MM.1S (cell line): ENCODE measurements at regions not wholly inside any gene's neighbourhood (a gene's known extent, or its start where the extent isn't known, plus 50 kb on each side); places are given as distances from the start of the nearest gene placed in this dataset.
"Not testable (repeated sequence)": the region's sequence is repeated elsewhere in the genome, so short reads cannot be mapped to it uniquely, and the experiment has no call there.

ENCODE experiments used
- DNase-seq: peaks from one replicate; pipeline ENCODE4 v3.0.0-alpha.2; 2015
- H2AFZ ChIP-seq: fragments of 300-600 bp; sonication (generic); 2 replicates; pipeline ENCODE4 v1.6.0; 2016; ENCODE audit warnings: antibody characterized with exemption, low read length
- H3F3A ChIP-seq: fragments of 300-600 bp; sonication (generic); 2 replicates; pipeline ENCODE4 v1.6.1; 2016; ENCODE audit warnings: mild to moderate bottlenecking, antibody characterized with exemption, low read length, moderate library complexity, mixed read lengths; ENCODE audit not compliant: insufficient read depth
- H3K27ac ChIP-seq: fragments of 300-600 bp; sonication (generic); 2 replicates; pipeline ENCODE4 v1.5.1; 2016; ENCODE audit warnings: mild to moderate bottlenecking, low read length
- H3K27me3 ChIP-seq: fragments of 300-600 bp; sonication (generic); replicated peaks from 2 replicates; pipeline ENCODE4 v1.6.0; 2016; ENCODE audit warnings: low read length; ENCODE audit not compliant: insufficient read depth
- H3K36me3 ChIP-seq: fragments of 300-600 bp; sonication (generic); replicated peaks from 2 replicates; pipeline ENCODE4 v1.6.1; 2016; ENCODE audit warnings: mild to moderate bottlenecking, low read length, mixed read lengths; ENCODE audit not compliant: insufficient read depth
- H3K4me1 ChIP-seq: fragments of 300-600 bp; sonication (generic); 2 replicates; pipeline ENCODE4 v1.6.1; 2016; ENCODE audit warnings: low read length, mixed read lengths
- H3K4me2 ChIP-seq: fragments of 300-600 bp; sonication (generic); 2 replicates; pipeline ENCODE4 v1.6.0; 2016; ENCODE audit warnings: low read depth, low read length
- H3K4me3 ChIP-seq: fragments of 300-600 bp; sonication (generic); 2 replicates; pipeline ENCODE4 v1.5.1; 2016; ENCODE audit warnings: low read length, mixed read lengths
- H3K79me2 ChIP-seq: fragments of 300-600 bp; sonication (generic); 2 replicates; pipeline ENCODE4 v1.6.1; 2016; ENCODE audit warnings: mixed run types, low read length, mixed read lengths
- H3K9ac ChIP-seq: fragments of 300-600 bp; sonication (generic); 2 replicates; pipeline ENCODE4 v1.6.1; 2016; ENCODE audit warnings: low read length, mixed read lengths
- H3K9me2 ChIP-seq: fragments of 300-600 bp; sonication (generic); replicated peaks from 2 replicates; pipeline ENCODE4 v1.6.1; 2016; ENCODE audit warnings: mild to moderate bottlenecking, low read length, mixed read lengths; ENCODE audit not compliant: insufficient read depth
- H3K9me3 ChIP-seq: fragments of 300-600 bp; sonication (generic); replicated peaks from 2 replicates; pipeline ENCODE4 v1.6.1; 2016; ENCODE audit warnings: mild to moderate bottlenecking, low read length, mixed read lengths; ENCODE audit not compliant: insufficient read depth
- H4K20me1 ChIP-seq: fragments of 300-600 bp; sonication (generic); 2 replicates; pipeline ENCODE4 v1.6.1; 2016; ENCODE audit warnings: mild to moderate bottlenecking, low read length, moderate library complexity, mixed read lengths; ENCODE audit not compliant: insufficient read depth
- CTCF ChIP-seq: fragments of 300-600 bp; sonication (generic); IDR thresholded peaks from 2 replicates; pipeline ENCODE4 v1.5.1; 2016; ENCODE audit warnings: antibody characterized with exemption, low read length, mixed read lengths
- EZH2 ChIP-seq: fragments of 300-600 bp; sonication (generic); optimal IDR thresholded peaks from 2 replicates; pipeline ENCODE3; 2017; ENCODE audit warnings: low read depth, mild to moderate bottlenecking, antibody characterized with exemption, low read length, mixed read lengths
- EZH2phosphoT487 ChIP-seq: fragments of 300-600 bp; sonication (generic); IDR thresholded peaks from 2 replicates; pipeline ENCODE4 v1.6.1; 2018; ENCODE audit warnings: antibody characterized with exemption, low read length

DNA sequence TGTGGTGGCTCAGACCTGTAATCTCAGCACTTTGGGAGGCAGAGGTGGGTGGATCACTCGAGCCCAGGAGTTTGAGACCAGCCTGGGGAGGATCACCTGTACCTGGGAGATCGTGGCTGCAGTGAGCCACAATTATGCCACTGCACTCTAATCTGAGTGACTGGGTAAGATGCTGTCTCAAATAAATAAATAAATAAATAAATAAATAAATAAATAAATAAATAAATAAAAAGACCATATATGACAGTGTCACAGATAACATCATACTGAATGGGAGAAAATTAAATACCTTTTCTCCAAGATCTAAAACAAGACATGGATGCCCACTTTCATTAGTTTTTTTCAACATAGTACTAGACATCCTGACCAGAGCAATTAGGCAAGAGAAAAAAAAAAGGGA is 182.8 kb downstream of the FAM47A start:
- Histone ChIP-seq H3K9ac (no peak overlapping the region), H3K79me2 (no peaks in the 10 kb centered on the region), H3K9me3 (no peaks in the 10 kb centered on the region), H3K27me3 (no peaks in the 10 kb centered on the region), H3K36me3 (no peaks in the 10 kb centered on the region), H3K4me2 (no peak overlapping the region), H3K9me2 (no peaks in the 10 kb centered on the region), H3K4me1 (no peaks in the 10 kb centered on the region), H3K27ac (no peak overlapping the region), H3F3A (no peaks in the 10 kb centered on the region), H2AFZ (no peak overlapping the region), H4K20me1 (no peaks in the 10 kb centered on the region), H3K4me3 (no peak overlapping the region)
- TF ChIP-seq EZH2phosphoT487 (no peak), CTCF (no peak), EZH2 (no peak)
- DNase-seq, result no peak

DNA sequence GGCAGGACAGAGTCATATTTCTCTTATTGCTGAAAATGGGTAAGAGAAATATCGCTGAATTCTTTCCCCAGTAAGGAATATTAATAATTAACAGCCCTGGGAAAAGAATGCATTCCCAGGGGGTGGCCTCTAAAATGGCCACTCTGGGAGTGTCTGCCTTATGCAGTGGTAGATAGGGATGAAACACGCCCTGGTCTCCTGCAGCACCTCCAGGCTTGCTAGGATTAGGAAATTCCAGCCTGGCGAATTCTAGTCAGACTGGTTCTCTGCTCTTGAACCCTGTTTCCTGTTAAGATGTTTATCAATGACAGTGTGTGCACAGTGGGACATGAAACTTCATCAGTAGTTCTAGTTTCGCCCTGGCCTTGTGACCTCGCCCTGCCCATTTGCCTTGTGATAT is 205.9 kb downstream of the FAM47A start:
- not testable (repeated sequence) for H3K36me3 ChIP-seq, H3K9me3 ChIP-seq, H3K27me3 ChIP-seq, H3K9ac ChIP-seq, H3K4me1 ChIP-seq, H3K27ac ChIP-seq, H3K4me2 ChIP-seq, H3F3A ChIP-seq, H4K20me1 ChIP-seq, H3K9me2 ChIP-seq, H2AFZ ChIP-seq, DNase-seq, H3K4me3 ChIP-seq, H3K79me2 ChIP-seq

DNA sequence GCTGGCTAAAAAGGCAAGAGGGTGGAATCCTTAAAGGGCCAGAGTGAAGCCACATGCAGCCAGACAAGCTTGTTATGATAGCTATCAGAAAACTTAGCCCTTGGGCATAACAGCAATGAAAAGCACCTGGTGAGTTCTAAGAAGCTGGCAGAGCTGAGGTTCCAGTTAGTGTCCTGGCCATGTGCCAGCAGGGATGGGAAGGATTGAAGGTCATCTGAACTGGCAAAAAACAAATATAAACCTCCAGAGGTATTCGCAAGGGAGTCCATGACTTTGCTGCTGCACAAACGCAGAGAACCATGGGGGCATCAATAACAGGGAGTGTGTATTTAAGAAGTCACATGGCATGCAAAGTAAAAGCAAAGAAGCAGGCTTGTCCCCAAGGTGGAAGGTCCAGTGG is 208.9 kb downstream of the FAM47A start:
- H3K9me2 ChIP-seq, result no peaks in the 10 kb centered on the region
- no peaks in the 10 kb centered on the region for H4K20me1 ChIP-seq
- no peaks in the 10 kb centered on the region for H3K79me2 ChIP-seq

DNA sequence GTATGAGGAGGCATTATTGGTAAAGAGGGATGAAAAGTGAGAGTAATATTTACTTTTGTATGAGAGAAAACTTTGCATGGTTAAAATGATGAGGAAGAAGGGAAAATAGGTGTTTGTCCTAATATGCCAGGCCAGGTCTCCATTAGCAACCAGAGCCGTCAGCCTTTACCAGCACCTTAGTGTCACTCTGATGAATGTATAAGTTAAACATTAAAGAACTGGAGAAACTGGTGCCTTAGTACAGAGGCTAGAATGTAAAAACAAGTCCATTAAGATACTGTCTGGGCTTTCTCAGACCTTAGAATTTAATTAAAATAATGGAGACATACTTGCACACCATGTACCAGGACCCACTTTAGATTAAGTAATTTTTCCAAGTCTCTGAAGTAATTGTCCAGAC is 222.3 kb downstream of the FAM47A start:
- H3K79me2 ChIP-seq, result no peaks in the 10 kb centered on the region
- no peak overlapping the region for H3K9ac ChIP-seq
- H3K9me2 ChIP-seq, result no peaks in the 10 kb centered on the region
- no peak for TF ChIP-seq EZH2phosphoT487
- no peak for TF ChIP-seq CTCF
- no peak for TF ChIP-seq EZH2
- H4K20me1 ChIP-seq, result no peaks in the 10 kb centered on the region
- H2AFZ ChIP-seq, result no peak overlapping the region
- no peaks in the 10 kb centered on the region for H3K27me3 ChIP-seq
- H3K4me3 ChIP-seq, result no peak overlapping the region
- H3K27ac ChIP-seq, result no peak overlapping the region
- DNase-seq, result no peak
- H3K4me2 ChIP-seq, result no peak overlapping the region
- no peaks in the 10 kb centered on the region for H3F3A ChIP-seq
- H3K4me1 ChIP-seq, result no peaks in the 10 kb centered on the region
- H3K36me3 ChIP-seq, result no peaks in the 10 kb centered on the region
- H3K9me3 ChIP-seq, result no peaks in the 10 kb centered on the region

More for the DNA sequence above, 208.9 kb downstream of the FAM47A start:
- Histone ChIP-seq H3K4me1 (no peaks in the 10 kb centered on the region), H2AFZ (no peak overlapping the region), H3F3A (no peaks in the 10 kb centered on the region), H3K9ac (no peak overlapping the region), H3K4me2 (no peak overlapping the region), H3K27ac (no peak overlapping the region), H3K36me3 (no peaks in the 10 kb centered on the region), H3K9me3 (no peaks in the 10 kb centered on the region), H3K27me3 (no peaks in the 10 kb centered on the region), H3K4me3 (no peak overlapping the region)
- no peak for DNase-seq
- no peak for TF ChIP-seq EZH2phosphoT487
- no peak for TF ChIP-seq EZH2
- TF ChIP-seq CTCF, result no peak
